HepG2 (cell line): ENCODE measurements at regions not wholly inside any gene's neighbourhood (a gene's known extent, or its start where the extent isn't known, plus 50 kb on each side); places are given as distances from the start of the nearest gene placed in this dataset.

Experiments
- FOSL2 ChIP-seq: sonication (generic); formaldehyde crosslinking; IDR thresholded peaks from 2 replicates; pipeline ENCODE4 v1.4.0; 2020; ENCODE audit warnings: missing genetic modification reagents
- NAIF1 ChIP-seq: sonication (generic); formaldehyde crosslinking; IDR thresholded peaks from 2 replicates; pipeline ENCODE4 v1.5.0; 2020; ENCODE audit warnings: mild to moderate bottlenecking, missing genetic modification reagents, borderline replicate concordance
- NONO ChIP-seq, 2 experiments: fragments of 450-650 bp in 1 of 2; sonication (generic) in 1 of 2; formaldehyde crosslinking in 1 of 2; IDR thresholded peaks in 1 of 2; conservative IDR thresholded peaks in 1 of 2; 2 replicates each; pipeline versions ENCODE4 v1.6.1 to v1.8.0; 2017 to 2022; ENCODE audit warnings: mild to moderate bottlenecking in 1 of 2, missing genetic modification reagents in 1 of 2, moderate library complexity in 1 of 2
- POLR2A ChIP-seq, 2 experiments: IDR thresholded peaks; 2 replicates each; pipeline ENCODE4 v1.6.1; 2011; ENCODE audit warnings: low read depth in 2 of 2, low read length in 2 of 2, mild to moderate bottlenecking in 1 of 2, moderate library complexity in 1 of 2; ENCODE audit not compliant: insufficient read depth in 1 of 2
- REPIN1 ChIP-seq: sonication (generic); formaldehyde crosslinking; IDR thresholded peaks from 2 replicates; pipeline ENCODE4 v1.8.0; 2022; ENCODE audit warnings: missing genetic modification reagents, low read depth, mild to moderate bottlenecking, borderline replicate concordance
- REXO4 ChIP-seq: sonication (generic); formaldehyde crosslinking; IDR thresholded peaks from 2 replicates; pipeline ENCODE4 v1.8.0; 2022; ENCODE audit warnings: missing genetic modification reagents, mild to moderate bottlenecking, borderline replicate concordance
- SOX5 ChIP-seq: IDR thresholded peaks from 2 replicates; pipeline ENCODE4 v1.6.1; 2016; ENCODE audit warnings: borderline replicate concordance
- ZNF10 ChIP-seq: sonication (generic); formaldehyde crosslinking; IDR thresholded peaks from 2 replicates; pipeline ENCODE4 v1.4.0; 2020; ENCODE audit warnings: mild to moderate bottlenecking, low read depth, missing genetic modification reagents, borderline replicate concordance
- ZNF253 ChIP-seq: sonication (generic); formaldehyde crosslinking; IDR thresholded peaks from 2 replicates; pipeline ENCODE4 v1.8.0; 2022; ENCODE audit warnings: mild to moderate bottlenecking, missing genetic modification reagents, borderline replicate concordance
- ZNF496 ChIP-seq: sonication (generic); formaldehyde crosslinking; IDR thresholded peaks from 2 replicates; pipeline ENCODE4 v1.8.1; 2023; ENCODE audit warnings: mild to moderate bottlenecking, moderate library complexity, missing genetic modification reagents; ENCODE audit not compliant: insufficient replicate concordance
- ZNF574 ChIP-seq: sonication (generic); formaldehyde crosslinking; IDR thresholded peaks from 2 replicates; pipeline ENCODE4 v1.4.0; 2020; ENCODE audit warnings: missing genetic modification reagents
- ZNF576 ChIP-seq: sonication (generic); formaldehyde crosslinking; IDR thresholded peaks from 2 replicates; pipeline ENCODE4 v1.4.0; 2020; ENCODE audit warnings: mild to moderate bottlenecking, missing genetic modification reagents
- ZSCAN22 ChIP-seq: sonication (generic); formaldehyde crosslinking; IDR thresholded peaks from 2 replicates; pipeline ENCODE4 v1.4.0; 2020; ENCODE audit warnings: mild to moderate bottlenecking, missing genetic modification reagents

GRCh38 chr14:61102549-61103466, 121.8 kb downstream of the SLC38A6 start (continued):
- TF ChIP-seq NONO (IDR thresholded peaks at IDR 0.05) (no peak), NONO (CRISPR knock-in tag; conservative IDR thresholded peaks at IDR 0.05) (peak; percentile 70; the same call in 1 of the 2 replicates), NAIF1 (no peak), SOX5 (peak; percentile 97), REXO4 (CRISPR knock-in tag) (no peak), ZNF574 (peak; percentile 85), ZNF576 (CRISPR knock-in tag) (no peak), ZNF253 (CRISPR knock-in tag) (peak; percentile 71; the same call in 1 of the 2 replicates), ZNF496 (CRISPR knock-in tag) (no peak), ZNF10 (CRISPR knock-in tag) (no peak), FOSL2 (peak; percentile 96), ZSCAN22 (CRISPR knock-in tag) (no peak), REPIN1 (CRISPR knock-in tag) (peak; percentile 91), POLR2A (IDR thresholded peaks at IDR 0.05; ENCODE audit: insufficient read depth in 1 of 2, low read depth in 2 of 2, low read length in 2 of 2) (peak in 1 of 2 experiments; percentile 59; a peak in 1 of 4 replicates)
